ENCODE measurements at regions not wholly inside any gene's neighbourhood (a gene's known extent, or its start where the extent isn't known, plus 50 kb on each side); places are given as distances from the start of the nearest gene placed in this dataset.
"Not testable (repeated sequence)": the region's sequence is repeated elsewhere in the genome, so short reads cannot be mapped to it uniquely, and the experiment has no call there.

- no peak for DNase-seq (ENCODE audit: low read depth)
Measured at GRCh38 chr7:85322252-85322651, 135.4 kb upstream of the SEMA3D start.

- DNase-seq (ENCODE audit: low read depth), result no peak
Measured at GRCh38 chr7:85320699-85321476, 134.0 kb upstream of the SEMA3D start.

DNA sequence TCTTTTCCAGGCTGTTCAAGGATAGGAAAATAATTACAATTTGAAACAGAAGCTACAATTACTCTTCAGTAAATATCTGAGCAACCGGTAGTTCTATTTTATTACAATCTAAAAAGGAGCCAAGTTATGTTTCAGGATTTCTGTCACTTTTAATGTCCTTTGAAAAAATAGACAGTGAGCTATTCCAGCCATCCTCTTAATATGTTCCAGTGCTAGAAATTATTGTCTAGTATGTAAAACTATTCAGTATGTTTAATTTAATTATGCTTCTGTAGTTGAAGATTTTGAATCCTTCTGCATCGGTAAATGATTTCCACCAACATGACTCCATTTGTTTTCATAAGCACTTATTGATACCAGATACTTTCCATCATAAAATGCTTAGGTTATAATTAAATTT is 129.6 kb upstream of the SEMA3D start:
- DNase-seq (ENCODE audit: low read depth), result no peak

- no peak for DNase-seq (ENCODE audit: low read depth)
Measured at GRCh38 chr7:85310301-85310700, 123.4 kb upstream of the SEMA3D start.

DNA sequence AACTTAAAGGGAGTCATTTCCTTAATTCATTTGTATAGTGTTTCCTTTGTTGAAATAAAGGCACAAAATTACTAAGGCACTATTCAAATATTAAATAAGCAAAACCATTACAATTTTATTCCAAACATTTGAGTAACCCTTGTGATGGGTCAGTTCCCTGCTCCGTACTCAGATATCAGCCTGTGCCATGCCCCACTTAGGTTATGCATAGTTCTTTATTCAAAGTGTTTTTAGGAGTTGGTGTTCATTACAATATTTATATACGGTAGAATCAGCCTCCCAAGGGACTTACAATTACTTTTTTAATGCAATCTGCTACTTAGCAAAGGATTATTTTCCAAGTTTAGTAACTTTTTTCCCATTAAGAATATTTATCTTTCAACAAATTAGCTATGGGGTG is 119.3 kb upstream of the SEMA3D start:
- DNase-seq (ENCODE audit: low read depth), result no peak

DNA sequence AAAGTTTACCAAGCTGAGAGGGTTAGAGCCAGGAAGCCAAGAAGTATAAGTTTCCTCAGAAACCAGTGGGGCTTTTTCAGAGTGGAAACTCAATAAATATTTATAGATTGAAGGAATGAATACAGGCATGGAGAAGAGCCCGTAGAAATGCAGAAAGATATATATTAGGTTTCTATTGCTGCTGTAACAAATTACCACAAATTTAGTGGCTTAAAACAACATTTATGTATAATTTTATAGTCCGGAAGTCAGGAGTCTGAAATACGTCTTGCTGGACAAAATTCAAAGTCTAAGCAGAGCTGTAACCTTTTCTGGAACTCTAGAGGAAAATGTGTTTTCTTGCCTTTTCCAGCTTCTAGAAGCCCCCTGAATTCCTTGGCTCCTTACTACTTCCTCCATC is 107.3 kb upstream of the SEMA3D start:
- DNase-seq (ENCODE audit: low read depth), result no peak

DNA sequence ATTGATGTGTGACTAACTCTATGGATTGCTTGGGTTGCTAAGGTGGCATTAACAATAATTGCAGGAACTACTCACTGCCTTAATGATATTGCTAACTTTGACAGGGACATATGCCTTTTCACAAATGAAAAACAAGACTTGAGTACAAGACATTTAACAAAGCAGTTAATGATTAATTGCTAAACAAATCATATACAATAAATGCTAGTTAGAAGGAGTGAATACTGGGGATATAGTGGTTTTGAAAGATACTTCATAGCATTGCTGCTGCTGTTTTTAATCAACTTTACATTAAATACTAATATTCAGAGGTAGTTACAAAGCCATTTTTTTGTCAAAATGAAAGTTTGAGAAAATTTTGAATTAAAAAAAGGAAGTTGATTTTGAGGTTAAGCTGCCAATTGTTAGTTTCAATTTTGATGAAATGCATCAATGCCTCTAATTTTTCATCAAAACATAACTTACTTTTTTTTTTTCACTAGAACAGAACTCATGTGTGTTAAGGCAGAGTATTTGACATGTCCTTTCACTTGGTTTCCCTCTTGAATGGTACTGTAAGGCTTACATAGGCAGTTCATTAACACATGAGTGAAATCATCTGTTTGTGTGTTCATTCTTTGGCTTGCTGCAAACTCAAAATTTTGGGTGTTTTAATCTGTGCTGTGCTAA is 106.2 kb upstream of the SEMA3D start:
- DNase-seq (ENCODE audit: low read depth), result no peak

GRCh38 chr7:85290269-85290668 is 103.4 kb upstream of the SEMA3D start:
- no peak for DNase-seq (ENCODE audit: low read depth)

GRCh38 chr7:85289279-85289678 is 102.4 kb upstream of the SEMA3D start:
- no peak for DNase-seq (ENCODE audit: low read depth)

GRCh38 chr7:85287106-85287825 is 100.4 kb upstream of the SEMA3D start:
- DNase-seq (ENCODE audit: low read depth), result no peak

- DNase-seq (ENCODE audit: low read depth), result no peak
Measured at GRCh38 chr7:85286446-85286845, 99.6 kb upstream of the SEMA3D start.

GRCh38 chr7:85285527-85285926 is 98.7 kb upstream of the SEMA3D start:
- DNase-seq (ENCODE audit: low read depth), result no peak

- no peak for DNase-seq (ENCODE audit: low read depth)
Measured at GRCh38 chr7:85275204-85275603, 88.3 kb upstream of the SEMA3D start.

DNA sequence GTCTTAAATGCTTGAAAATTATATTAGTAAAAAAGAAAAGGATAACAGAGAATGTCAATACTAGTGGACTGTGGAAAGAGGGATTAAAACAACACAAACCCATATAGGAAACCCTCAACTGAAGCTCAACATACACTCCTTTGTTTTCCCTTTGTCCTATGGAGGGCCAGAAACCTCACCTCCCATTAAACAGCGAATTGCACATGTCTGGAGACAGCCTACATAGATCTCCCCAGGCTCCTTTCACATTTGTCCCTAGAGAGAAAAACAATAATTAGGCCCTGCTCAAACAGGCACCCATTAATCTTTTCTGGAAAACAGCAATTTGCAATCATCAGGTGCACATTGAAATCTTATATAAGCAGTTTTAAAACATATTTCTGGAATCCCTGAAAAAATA is 87.6 kb upstream of the SEMA3D start:
- DNase-seq (ENCODE audit: low read depth), result no peak

- no peak for DNase-seq (ENCODE audit: low read depth)
Measured at GRCh38 chr7:85262891-85263290, 76.0 kb upstream of the SEMA3D start.

DNA sequence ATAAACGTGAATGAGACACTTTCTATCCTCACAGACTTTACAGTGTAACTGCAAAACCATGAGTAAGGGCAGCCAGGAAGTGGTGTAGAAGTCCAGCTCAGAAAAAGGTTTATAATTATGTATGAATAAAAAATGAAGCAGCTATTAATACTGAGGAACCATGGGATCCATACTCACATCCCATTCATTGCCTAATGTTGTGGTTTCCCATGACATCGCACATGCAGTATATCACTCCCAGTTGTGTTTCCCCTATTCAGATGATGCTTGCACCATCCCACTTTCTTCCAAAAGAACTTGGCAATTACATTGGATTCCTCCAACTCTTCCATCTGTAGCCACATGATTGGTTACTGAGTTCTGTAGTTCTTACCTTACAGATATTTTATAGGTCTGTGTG is 74.5 kb upstream of the SEMA3D start:
- DNase-seq (ENCODE audit: low read depth), result no peak

DNA sequence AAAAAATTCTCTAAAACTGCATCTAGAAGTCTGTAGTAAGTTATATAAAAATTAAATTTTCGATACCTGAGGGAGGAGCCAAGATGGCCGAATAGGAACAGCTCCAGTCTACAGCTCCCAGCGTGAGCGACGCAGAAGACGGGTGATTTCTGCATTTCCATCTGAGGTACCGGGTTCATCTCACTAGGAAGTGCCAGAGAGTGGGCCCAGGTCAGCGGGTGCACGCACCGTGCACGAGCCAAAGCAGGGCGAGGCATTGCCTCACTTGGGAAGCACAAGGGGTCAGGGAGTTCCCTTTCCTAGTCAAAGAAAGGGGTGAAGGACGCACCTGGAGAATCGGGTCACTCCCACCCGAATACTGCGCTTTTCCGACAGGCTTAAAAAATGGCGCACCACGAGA is 62.9 kb upstream of the SEMA3D start:
- not testable (repeated sequence) for DNase-seq (ENCODE audit: low read depth)

GRCh38 chr7:85239109-85239508 is 52.3 kb upstream of the SEMA3D start:
- no peak for DNase-seq (ENCODE audit: low read depth)

DNA sequence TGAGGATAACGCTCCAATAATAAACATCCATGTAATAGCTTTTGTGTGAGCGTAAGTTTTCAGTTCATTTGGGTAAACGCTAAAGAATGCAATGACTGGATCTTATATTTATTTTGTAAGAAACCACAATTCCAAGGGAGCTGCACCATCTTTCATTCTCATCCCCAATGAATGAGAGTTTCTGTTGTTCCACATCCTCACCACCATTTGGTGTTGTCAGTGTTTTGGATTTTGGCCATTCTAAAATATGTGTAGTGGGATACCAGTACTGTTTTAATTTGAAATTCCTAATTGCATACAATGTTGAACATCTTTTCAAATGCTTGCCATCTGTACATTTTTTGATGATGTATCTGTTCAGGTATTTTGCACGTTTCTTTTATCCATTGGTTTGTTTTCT is 50.9 kb upstream of the SEMA3D start:
- DNase-seq (ENCODE audit: low read depth), result no peak

Data from T follicular helper cell (primary cell).